ENCODE measurements at regions not wholly inside any gene's neighbourhood (a gene's known extent, or its start where the extent isn't known, plus 50 kb on each side); places are given as distances from the start of the nearest gene placed in this dataset.

GRCh38 chr2:3981446-3981987 is 278.1 kb downstream of the DCDC2C start:
- peaks cover 12% of the 10 kb centered on the region for H3K9me3 ChIP-seq (replicated peaks)
- DNase-seq: no peak
- H3K27ac ChIP-seq (replicated peaks): no peak overlapping the region
- peaks cover 21% of the 10 kb centered on the region for H3K27me3 ChIP-seq (ENCODE audit: low read depth)
- no peak overlapping the region for H3K4me3 ChIP-seq
- no peak for TF ChIP-seq CTCF (IDR thresholded peaks at IDR 0.05; ENCODE audit: borderline replicate concordance)
- H3K4me1 ChIP-seq: no peaks in the 10 kb centered on the region
- intact Hi-C loops (cut with micrococcal nuclease): no loop called here
- no peaks in the 10 kb centered on the region for H3K36me3 ChIP-seq

GRCh38 chr2:3982160-3982559 is 278.8 kb downstream of the DCDC2C start:
- intact Hi-C loops (cut with micrococcal nuclease): no loop called here
- H3K36me3 ChIP-seq: no peaks in the 10 kb centered on the region
- DNase-seq: no peak
- no peak overlapping the region for H3K27ac ChIP-seq (replicated peaks)
- H3K4me1 ChIP-seq: no peaks in the 10 kb centered on the region
- no peak overlapping the region for H3K4me3 ChIP-seq
- peaks cover 12% of the 10 kb centered on the region for H3K9me3 ChIP-seq (replicated peaks)
- TF ChIP-seq CTCF (IDR thresholded peaks at IDR 0.05; ENCODE audit: borderline replicate concordance): no peak
- H3K27me3 ChIP-seq (ENCODE audit: low read depth): peaks cover 21% of the 10 kb centered on the region

- no peak overlapping the region for H3K4me3 ChIP-seq
- no peaks in the 10 kb centered on the region for H3K9me3 ChIP-seq (replicated peaks)
- no peaks in the 10 kb centered on the region for H3K36me3 ChIP-seq
- intact Hi-C loops (cut with micrococcal nuclease): no loop called here
- no peak for DNase-seq
- TF ChIP-seq CTCF (IDR thresholded peaks at IDR 0.05; ENCODE audit: borderline replicate concordance): no peak
- no peak overlapping the region for H3K27ac ChIP-seq (replicated peaks)
- no peaks in the 10 kb centered on the region for H3K4me1 ChIP-seq
- peaks cover 13% of the 10 kb centered on the region for H3K27me3 ChIP-seq (ENCODE audit: low read depth)
These were observed 282.7 kb downstream of the DCDC2C start for GRCh38 chr2:3986063-3986462.

- no peaks in the 10 kb centered on the region for H3K4me1 ChIP-seq
These were observed 283.3 kb downstream of the DCDC2C start for GRCh38 chr2:3986530-3987258.

GRCh38 chr2:4002841-4003403 is 299.5 kb downstream of the DCDC2C start:
- Histone ChIP-seq H3K27me3 (ENCODE audit: low read depth) (peaks cover 13% of the 10 kb centered on the region), H3K9me3 (replicated peaks) (no peaks in the 10 kb centered on the region), H3K4me1 (no peaks in the 10 kb centered on the region), H3K36me3 (no peaks in the 10 kb centered on the region), H3K4me3 (no peak overlapping the region), H3K27ac (replicated peaks) (no peak overlapping the region)
- DNase-seq: no peak
- intact Hi-C loops (cut with micrococcal nuclease): no loop called here
- no peak for TF ChIP-seq CTCF (IDR thresholded peaks at IDR 0.05; ENCODE audit: borderline replicate concordance)

More at GRCh38 chr2:3986530-3987258, 283.3 kb downstream of the DCDC2C start:
- DNase-seq: no peak
- TF ChIP-seq CTCF (IDR thresholded peaks at IDR 0.05; ENCODE audit: borderline replicate concordance): no peak
- intact Hi-C loops (cut with micrococcal nuclease): no loop called here
- no peaks in the 10 kb centered on the region for H3K36me3 ChIP-seq
- no peak overlapping the region for H3K4me3 ChIP-seq
- H3K27ac ChIP-seq (replicated peaks): no peak overlapping the region
- peaks cover 7% of the 10 kb centered on the region for H3K27me3 ChIP-seq (ENCODE audit: low read depth)
- no peaks in the 10 kb centered on the region for H3K9me3 ChIP-seq (replicated peaks)

Data from left ventricle myocardium inferior (tissue), 1 donor.